ENCODE measurements at regions not wholly inside any gene's neighbourhood (a gene's known extent, or its start where the extent isn't known, plus 50 kb on each side); places are given as distances from the start of the nearest gene placed in this dataset.

DNA sequence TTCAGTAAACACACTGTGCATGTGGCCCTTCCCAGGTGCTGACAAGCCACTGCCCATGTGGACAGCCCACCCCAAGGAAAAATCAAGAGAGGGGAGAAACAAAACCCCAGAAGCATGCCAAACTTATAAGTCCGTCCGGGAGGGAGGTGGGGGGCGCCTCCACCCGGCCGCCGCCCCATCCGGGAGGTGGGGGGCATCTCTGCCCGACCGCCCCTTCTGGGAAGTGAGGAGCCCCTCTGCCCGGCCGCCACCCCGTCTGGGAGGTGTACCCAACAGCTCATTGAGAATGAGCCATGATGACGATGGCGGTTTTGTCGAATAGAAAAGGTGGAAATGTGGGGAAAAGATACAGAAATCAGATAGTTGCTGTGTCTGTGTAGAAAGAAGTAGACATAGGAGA, 53.8 kb upstream of the C2CD4B start:
- no peak for DNase-seq (ENCODE audit: low read depth)
- TF ChIP-seq, protein P1, sequence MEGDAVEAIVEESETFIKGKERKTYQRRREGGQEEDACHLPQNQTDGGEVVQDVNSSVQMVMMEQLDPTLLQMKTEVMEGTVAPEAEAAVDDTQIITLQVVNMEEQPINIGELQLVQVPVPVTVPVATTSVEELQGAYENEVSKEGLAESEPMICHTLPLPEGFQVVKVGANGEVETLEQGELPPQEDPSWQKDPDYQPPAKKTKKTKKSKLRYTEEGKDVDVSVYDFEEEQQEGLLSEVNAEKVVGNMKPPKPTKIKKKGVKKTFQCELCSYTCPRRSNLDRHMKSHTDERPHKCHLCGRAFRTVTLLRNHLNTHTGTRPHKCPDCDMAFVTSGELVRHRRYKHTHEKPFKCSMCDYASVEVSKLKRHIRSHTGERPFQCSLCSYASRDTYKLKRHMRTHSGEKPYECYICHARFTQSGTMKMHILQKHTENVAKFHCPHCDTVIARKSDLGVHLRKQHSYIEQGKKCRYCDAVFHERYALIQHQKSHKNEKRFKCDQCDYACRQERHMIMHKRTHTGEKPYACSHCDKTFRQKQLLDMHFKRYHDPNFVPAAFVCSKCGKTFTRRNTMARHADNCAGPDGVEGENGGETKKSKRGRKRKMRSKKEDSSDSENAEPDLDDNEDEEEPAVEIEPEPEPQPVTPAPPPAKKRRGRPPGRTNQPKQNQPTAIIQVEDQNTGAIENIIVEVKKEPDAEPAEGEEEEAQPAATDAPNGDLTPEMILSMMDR (conservative IDR thresholded peaks at IDR 0.05; ENCODE audit: control insufficient read depth, insufficient read depth, low read depth, low read length): no peak
- H3K4me3 ChIP-seq (ENCODE audit: control insufficient read depth, low read depth, low read length): no peak overlapping the region

DNA sequence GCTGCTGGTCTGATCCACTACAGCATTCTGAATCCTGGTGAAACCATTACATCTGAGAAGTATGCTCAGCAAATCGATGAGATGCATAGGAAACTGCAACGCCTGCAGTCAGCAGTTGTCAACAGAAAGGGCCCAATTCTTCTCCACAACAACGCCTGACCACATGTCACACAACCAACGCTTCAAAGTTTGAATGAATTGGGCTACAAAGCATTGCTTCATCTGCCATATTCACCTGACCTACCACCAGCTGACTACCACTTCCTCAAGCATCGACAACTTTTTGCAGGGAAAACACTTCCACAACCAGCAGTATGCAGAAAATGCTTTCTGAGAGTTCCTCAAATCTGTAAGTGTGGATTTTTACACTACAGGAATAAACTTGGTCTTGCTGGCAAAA, 54.7 kb upstream of the C2CD4B start:
- TF ChIP-seq, protein P1 (conservative IDR thresholded peaks at IDR 0.05; ENCODE audit: control insufficient read depth, insufficient read depth, low read depth, low read length): no peak

DNA sequence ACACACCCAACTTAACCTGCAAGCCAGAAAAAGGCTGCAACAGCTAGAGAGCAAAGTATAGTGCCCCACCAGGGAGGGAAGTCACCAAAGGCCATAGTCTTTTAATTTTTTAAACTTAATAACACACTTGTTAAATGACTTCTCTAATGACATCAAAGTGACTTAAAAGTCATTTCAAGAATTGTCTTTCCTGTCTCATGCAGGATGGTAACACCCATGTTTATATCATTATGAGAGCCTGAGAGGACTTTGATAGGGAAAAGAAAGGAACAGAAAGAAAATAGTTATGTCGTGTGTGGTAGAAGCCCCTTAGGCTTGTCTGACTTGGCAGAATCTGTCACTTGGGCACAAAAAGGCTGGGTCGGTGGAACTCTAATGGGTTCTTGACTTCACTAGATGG, 57.9 kb upstream of the C2CD4B start:
- H3K4me3 ChIP-seq (ENCODE audit: control insufficient read depth, low read depth, low read length): no peak overlapping the region
- TF ChIP-seq, protein P1 (conservative IDR thresholded peaks at IDR 0.05; ENCODE audit: control insufficient read depth, insufficient read depth, low read depth, low read length): no peak
- DNase-seq (ENCODE audit: low read depth): no peak

More for the DNA sequence above, 54.7 kb upstream of the C2CD4B start:
- H3K4me3 ChIP-seq (ENCODE audit: control insufficient read depth, low read depth, low read length): no peak overlapping the region
- no peak for DNase-seq (ENCODE audit: low read depth)

DNA sequence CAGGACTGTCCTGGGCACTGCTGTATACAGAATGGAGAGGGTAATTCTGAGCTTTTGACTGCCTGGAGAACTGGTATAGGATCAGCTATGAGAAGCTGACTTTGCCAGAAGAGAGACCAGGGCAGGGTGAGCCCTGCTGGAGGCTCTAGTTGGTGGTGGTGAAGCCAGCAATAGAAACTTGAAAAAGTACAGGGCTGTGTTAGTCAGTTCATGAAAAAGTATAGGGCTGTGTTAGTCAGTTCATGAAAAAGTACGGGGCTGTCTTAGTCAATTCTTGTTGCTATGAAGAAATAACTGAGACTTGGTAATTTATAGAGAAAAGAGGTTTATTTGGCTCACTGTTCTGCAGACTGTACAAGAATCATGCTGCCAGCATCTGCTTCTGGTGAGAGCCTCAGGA, 63.5 kb upstream of the C2CD4B start:
- H3K4me3 ChIP-seq (ENCODE audit: control insufficient read depth, low read depth, low read length): no peak overlapping the region
- TF ChIP-seq, protein P1 (conservative IDR thresholded peaks at IDR 0.05; ENCODE audit: control insufficient read depth, insufficient read depth, low read depth, low read length): no peak
- no peak for DNase-seq (ENCODE audit: low read depth)

DNA sequence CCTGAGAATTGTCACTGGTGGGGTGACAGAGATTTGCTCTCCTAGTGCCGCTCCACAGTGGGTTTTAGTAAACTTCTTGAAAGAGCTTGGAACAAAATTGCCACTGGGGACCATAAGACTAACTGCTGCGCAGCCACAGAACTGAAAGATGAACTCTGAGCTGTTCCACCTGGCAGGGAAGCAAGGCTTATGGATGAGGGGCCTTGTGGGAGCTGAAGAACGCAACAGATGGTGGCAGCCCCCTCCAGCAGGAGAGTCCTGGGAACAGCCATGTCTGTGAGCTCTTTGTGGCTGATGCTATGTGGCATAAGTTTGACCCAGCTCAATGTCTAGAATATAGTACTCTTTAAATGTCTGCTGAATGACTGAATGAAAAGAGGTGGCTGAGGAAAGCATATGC, 66.8 kb upstream of the C2CD4B start:
- TF ChIP-seq, protein P1 (conservative IDR thresholded peaks at IDR 0.05; ENCODE audit: control insufficient read depth, insufficient read depth, low read depth, low read length): no peak
- no peak for DNase-seq (ENCODE audit: low read depth)
- no peak overlapping the region for H3K4me3 ChIP-seq (ENCODE audit: control insufficient read depth, low read depth, low read length)

DNA sequence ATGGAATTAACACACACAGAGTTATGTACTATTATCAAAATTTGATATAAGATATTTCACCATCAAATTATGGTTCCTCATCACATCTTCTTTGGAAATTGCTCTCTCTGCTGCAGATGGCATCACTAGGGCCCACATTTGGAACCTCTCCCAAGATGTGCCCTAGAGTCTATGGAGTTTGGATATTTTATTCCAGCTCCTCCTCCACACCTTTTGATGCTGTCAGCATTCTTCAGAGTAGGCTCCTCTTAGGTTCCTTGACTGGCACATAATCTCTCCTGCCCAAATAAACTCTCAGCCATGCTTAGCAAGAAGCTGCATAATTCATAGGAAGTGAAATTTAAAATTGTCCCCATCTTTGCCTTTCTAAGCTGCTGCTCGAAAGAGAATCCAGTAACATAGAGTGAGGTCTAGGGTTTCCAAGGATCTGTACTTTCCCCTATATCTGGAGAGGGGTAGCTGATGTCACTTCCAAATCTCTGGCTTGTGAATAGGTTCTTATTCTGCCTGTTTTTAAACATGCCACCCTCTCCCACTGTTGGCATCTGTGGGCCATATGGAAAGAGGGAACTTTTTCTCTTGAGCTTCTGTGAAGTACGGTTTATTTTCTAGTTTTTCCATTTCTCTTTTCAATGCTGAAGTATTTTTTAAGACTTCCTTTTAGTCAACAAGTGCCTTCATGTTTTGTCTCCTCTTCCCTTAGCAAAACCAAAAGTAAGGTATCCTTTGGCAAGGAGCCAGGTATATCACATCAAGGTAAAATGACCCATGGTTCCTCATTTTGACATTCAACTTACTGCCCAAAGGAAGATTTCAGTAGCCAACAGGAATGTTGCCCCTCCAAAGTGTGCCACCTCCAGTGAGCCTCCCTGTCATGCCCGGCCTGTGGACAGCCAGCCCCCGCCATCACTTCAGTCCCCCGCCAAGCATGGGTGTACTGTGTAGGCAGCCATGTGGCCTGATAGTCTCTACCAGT, 75.3 kb upstream of the C2CD4B start:
- no peak for DNase-seq (ENCODE audit: low read depth)
- TF ChIP-seq, protein P1 (conservative IDR thresholded peaks at IDR 0.05; ENCODE audit: control insufficient read depth, insufficient read depth, low read depth, low read length): no peak
- no peak overlapping the region for H3K4me3 ChIP-seq (ENCODE audit: control insufficient read depth, low read depth, low read length)
